GM12865 (cell line): ENCODE measurements at regions not wholly inside any gene's neighbourhood (a gene's known extent, or its start where the extent isn't known, plus 50 kb on each side); places are given as distances from the start of the nearest gene placed in this dataset.
"Not testable (repeated sequence)": the region's sequence is repeated elsewhere in the genome, so short reads cannot be mapped to it uniquely, and the experiment has no call there.

Experiments used
- DNase-seq: peaks from one replicate; pipeline ENCODE4 v3.0.0; 2010; ENCODE audit warnings: low read depth
- H3K4me3 ChIP-seq: 2 replicates; pipeline ENCODE4 v1.5.1; 2011; ENCODE audit warnings: mild to moderate bottlenecking, low read depth, low read length, control low read depth
- CTCF ChIP-seq: IDR thresholded peaks from 2 replicates; pipeline ENCODE4 v1.5.1; 2011; ENCODE audit warnings: low read length, control low read depth, low read depth, inconsistent platforms; ENCODE audit not compliant: insufficient read depth; ENCODE audit errors: missing control alignments

GRCh38 chr3:175940243-175940642, 1081.1 kb downstream of the NAALADL2 start:
- TF ChIP-seq CTCF: no peak

GRCh38 chr3:175937367-175937766, 1078.2 kb downstream of the NAALADL2 start:
- not testable (repeated sequence) for DNase-seq, H3K4me3 ChIP-seq

More at GRCh38 chr3:175940243-175940642, 1081.1 kb downstream of the NAALADL2 start:
- no peak overlapping the region for H3K4me3 ChIP-seq
- DNase-seq: no peak

GRCh38 chr3:175932586-175932985, 1073.5 kb downstream of the NAALADL2 start:
- no peak overlapping the region for H3K4me3 ChIP-seq
- no peak for DNase-seq
- TF ChIP-seq CTCF: no peak

GRCh38 chr3:175919133-175919532, 1060.0 kb downstream of the NAALADL2 start:
- DNase-seq: no peak
- no peak for TF ChIP-seq CTCF
- H3K4me3 ChIP-seq: no peak overlapping the region

- H3K4me3 ChIP-seq: no peak overlapping the region
- no peak for DNase-seq
- TF ChIP-seq CTCF: no peak
Measured at GRCh38 chr3:175916191-175916934, 1057.2 kb downstream of the NAALADL2 start.

GRCh38 chr3:175914785-175915184, 1055.7 kb downstream of the NAALADL2 start:
- no peak for DNase-seq
- TF ChIP-seq CTCF: no peak
- no peak overlapping the region for H3K4me3 ChIP-seq

GRCh38 chr3:175913286-175913685, 1054.2 kb downstream of the NAALADL2 start:
- DNase-seq: no peak
- no peak for TF ChIP-seq CTCF
- no peak overlapping the region for H3K4me3 ChIP-seq
